NCI-H510A treated with DMSO at 0.1 percent for 48 hours (cell line): ENCODE measurements at regions not wholly inside any gene's neighbourhood (a gene's known extent, or its start where the extent isn't known, plus 50 kb on each side); places are given as distances from the start of the nearest gene placed in this dataset.
"Not testable (repeated sequence)": the region's sequence is repeated elsewhere in the genome, so short reads cannot be mapped to it uniquely, and the experiment has no call there.

Source experiments
- DNase-seq: peaks from one replicate; lab custom pipeline; 2025; lab: John Stamatoyannopoulos, UW

- DNase-seq: no peak
Observed at GRCh38 chr5:67983251-67984110, 232.1 kb upstream of the PIK3R1 start.

- DNase-seq: not testable (repeated sequence)
Observed at GRCh38 chr5:67982160-67982559, 233.4 kb upstream of the PIK3R1 start.

GRCh38 chr5:67978171-67978570, 237.4 kb upstream of the PIK3R1 start:
- no peak for DNase-seq

- DNase-seq: no peak
Observed at GRCh38 chr5:67976891-67977601, 238.5 kb upstream of the PIK3R1 start.

DNA sequence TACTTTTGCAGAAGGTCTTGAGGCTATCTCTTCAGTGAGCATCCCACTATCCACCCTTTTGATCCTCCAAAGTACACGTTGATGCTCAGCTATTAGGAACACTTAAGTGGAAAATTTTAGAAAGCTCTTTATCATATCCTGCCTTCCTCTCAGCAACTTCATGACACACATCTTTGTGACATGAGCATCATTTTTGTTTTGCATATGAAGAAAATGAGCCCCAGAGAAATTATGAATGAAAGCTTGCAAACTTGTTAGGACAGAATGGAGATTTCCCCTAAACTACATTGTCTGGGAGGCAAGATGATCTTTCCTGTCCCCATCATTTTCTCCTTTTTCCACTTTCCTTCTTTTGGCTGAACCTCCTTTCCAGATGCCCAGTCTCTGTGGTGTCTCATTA, 239.4 kb upstream of the PIK3R1 start:
- DNase-seq: no peak

GRCh38 chr5:67974471-67974870, 241.1 kb upstream of the PIK3R1 start:
- no peak for DNase-seq

GRCh38 chr5:67974054-67974453, 241.5 kb upstream of the PIK3R1 start:
- no peak for DNase-seq

DNA sequence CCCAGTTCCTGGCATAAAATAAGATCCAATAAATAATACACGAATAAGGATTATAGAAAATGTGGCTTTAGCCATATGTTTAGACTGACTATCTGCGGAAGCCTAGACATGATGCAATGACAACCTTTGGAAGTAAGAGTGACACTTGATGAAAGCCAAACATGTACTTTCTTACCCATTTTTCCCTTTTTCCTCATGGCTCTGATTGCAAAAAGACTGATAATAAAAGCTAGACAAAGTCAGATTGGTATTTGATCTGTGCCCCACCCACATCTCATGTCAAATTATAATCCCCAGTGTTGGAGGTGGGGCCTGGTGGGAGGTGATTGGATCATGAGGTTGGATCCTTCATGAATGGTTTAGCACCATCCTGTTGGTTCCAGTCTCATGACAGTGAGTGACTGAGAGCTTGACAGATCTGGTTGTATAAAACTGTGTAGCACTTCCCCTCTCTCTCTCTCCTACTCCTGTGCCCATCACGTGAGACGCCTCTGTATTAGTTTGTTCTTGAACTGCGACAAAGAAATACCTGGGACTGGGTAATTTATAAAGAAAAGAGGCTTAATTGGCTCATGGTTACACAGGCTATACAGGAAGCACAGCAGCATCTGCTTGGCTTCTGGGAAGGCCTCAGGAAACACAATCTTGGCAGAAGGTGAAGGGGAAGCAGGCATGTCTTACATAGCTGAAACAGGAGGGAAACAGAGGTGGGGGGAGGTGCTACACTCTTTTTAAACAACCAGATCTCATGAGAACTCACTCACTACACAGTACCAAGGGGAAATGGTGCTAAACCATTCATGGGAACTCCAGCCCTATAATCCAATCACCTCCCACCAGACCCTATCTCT, 243.4 kb upstream of the PIK3R1 start:
- no peak for DNase-seq

DNA sequence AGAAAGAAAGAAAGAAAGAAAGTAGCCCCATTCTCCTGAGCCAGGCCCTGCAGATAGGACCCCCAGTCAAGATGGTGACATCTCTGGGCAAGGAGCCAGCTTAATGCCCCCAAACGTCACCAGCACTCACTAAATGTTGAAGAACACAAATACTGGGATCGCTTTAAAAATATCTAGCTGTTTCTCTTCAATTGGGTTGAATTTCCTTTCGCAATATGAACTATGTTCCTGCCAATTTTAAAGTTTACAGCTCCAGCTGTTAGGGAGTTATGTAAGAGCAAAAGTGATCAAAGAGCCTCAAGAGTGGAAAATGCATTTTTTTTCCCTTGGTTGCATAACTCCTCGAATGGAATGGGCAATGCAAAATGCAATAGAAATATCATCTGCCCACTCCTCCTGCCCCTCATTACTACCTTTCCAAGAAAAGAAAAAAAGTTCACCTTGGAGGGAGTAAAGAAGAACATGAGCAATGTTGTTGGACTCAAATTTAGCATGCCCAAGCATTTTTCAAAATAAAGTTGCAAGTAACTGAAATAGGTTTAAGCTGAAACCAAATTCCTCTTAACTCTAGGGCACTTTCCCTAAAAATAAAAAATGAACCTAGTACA, 244.2 kb upstream of the PIK3R1 start:
- no peak for DNase-seq

- DNase-seq: no peak
Observed at GRCh38 chr5:67969631-67970030, 245.9 kb upstream of the PIK3R1 start.

- DNase-seq: no peak
Observed at GRCh38 chr5:67969176-67969575, 246.4 kb upstream of the PIK3R1 start.

DNA sequence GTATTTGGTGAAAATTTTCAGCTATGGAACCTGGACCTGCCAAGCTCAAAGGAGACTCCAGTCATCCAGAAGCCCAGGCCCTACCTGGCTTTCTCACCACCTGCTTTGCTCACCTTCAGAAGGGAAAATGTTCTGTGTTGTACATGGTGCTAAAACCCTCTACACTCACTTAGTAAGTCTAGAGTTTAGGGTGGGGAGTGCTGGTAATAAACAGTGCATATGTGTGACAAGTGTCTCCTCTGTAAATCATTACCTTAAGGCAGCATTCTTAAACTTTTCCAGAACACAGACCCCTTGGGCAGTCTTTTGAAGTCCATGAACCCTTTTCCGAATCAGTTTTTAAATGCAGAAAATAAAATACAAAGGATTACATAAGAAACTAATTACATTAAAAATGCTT, 248.8 kb upstream of the PIK3R1 start:
- no peak for DNase-seq

GRCh38 chr5:67964619-67965018, 250.9 kb upstream of the PIK3R1 start:
- no peak for DNase-seq

- no peak for DNase-seq
Observed at GRCh38 chr5:67963789-67964519, 251.6 kb upstream of the PIK3R1 start.

- no peak for DNase-seq
Observed at GRCh38 chr5:67960939-67961338, 254.6 kb upstream of the PIK3R1 start.

GRCh38 chr5:67957374-67957773, 258.2 kb upstream of the PIK3R1 start:
- no peak for DNase-seq

- DNase-seq: no peak
Observed at GRCh38 chr5:67954351-67954750, 261.2 kb upstream of the PIK3R1 start.

DNA sequence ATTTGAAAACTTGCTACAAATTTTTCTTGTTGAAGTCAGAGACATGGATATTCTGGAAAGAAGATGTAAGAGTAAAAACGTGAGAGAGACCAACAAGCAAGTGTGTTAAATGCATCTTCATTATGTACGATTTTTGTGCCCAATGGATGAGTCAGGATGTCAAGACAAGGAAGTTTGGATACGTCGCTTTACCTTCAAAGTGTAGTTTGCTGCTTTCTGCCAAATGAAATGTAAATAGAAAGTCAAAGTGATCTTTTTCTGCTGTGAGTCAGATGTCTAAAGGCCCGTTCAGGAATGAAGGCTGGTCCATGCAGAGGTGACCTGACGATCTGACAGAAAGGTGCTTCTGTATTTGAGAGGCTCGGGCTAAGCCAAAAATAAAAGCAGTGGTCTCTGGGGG, 273.1 kb upstream of the PIK3R1 start:
- no peak for DNase-seq

DNA sequence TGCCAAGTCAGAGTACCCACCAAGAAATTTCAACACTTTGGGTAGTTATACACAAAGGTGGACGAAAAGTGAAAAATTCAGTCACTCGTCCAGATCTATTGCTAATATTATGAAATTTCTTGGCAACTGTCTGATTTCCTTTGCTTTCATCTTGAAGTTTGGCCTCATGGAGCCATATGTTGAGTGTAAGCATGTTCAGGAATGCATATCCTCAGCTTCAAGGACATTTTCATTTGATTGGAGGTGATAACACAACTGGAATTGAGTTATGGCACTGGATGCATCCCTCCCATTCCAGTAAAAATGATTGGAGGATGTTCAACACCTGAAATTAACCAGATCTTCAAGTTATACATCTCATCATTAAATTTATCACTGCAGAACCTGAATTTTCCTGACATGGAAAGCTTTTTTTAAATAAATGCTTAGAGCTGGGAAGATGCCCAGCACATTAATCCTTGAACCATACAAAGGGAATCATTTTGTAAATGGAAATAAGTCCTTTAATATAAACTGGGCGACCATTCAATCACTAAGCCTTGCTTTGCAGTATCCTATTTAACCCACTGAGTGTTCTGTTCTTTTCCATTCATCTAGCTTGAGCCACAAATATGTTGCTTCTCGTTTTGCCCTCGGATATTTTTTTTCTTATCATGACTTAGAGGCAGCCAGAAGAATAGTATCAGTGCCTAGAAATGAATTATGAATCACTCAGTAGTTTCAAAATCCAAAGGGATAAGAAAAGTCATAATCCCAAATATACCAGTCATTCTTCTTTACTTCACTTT, 273.7 kb upstream of the PIK3R1 start:
- no peak for DNase-seq

- DNase-seq: no peak
Observed at GRCh38 chr5:67935908-67936566, 279.5 kb upstream of the PIK3R1 start.
